Right forelimb (tissue), 1 donor: ENCODE measurements at regions not wholly inside any gene's neighbourhood (a gene's known extent, or its start where the extent isn't known, plus 50 kb on each side); places are given as distances from the start of the nearest gene placed in this dataset.

Experiments used
- DNase-seq: peaks from one replicate; pipeline ENCODE4 v3.0.0-alpha.2; 2018

GRCh38 chr5:52504584-52505240 is 283.0 kb upstream of the ITGA1 start:
- DNase-seq = no peak

- DNase-seq = no peak
These were observed 270.0 kb upstream of the ITGA1 start for GRCh38 chr5:52517667-52518066.

GRCh38 chr5:52520171-52520570 is 267.5 kb upstream of the ITGA1 start:
- no peak for DNase-seq

GRCh38 chr5:52521236-52521635 is 266.5 kb upstream of the ITGA1 start:
- DNase-seq = no peak

- no peak for DNase-seq
These were observed 264.0 kb upstream of the ITGA1 start for GRCh38 chr5:52523701-52524100.

GRCh38 chr5:52531105-52531504 is 256.6 kb upstream of the ITGA1 start:
- no peak for DNase-seq

- DNase-seq = no peak
These were observed 244.1 kb upstream of the ITGA1 start for GRCh38 chr5:52543594-52543993.

- no peak for DNase-seq
These were observed 243.0 kb upstream of the ITGA1 start for GRCh38 chr5:52544738-52545137.

GRCh38 chr5:52554293-52554692 is 233.4 kb upstream of the ITGA1 start:
- no peak for DNase-seq

- DNase-seq = no peak
These were observed 227.3 kb upstream of the ITGA1 start for GRCh38 chr5:52560366-52560765.

GRCh38 chr5:52562473-52562872 is 225.2 kb upstream of the ITGA1 start:
- no peak for DNase-seq

- DNase-seq = no peak
These were observed 223.1 kb upstream of the ITGA1 start for GRCh38 chr5:52564587-52564986.

GRCh38 chr5:52577546-52577945 is 210.2 kb upstream of the ITGA1 start:
- DNase-seq = no peak

GRCh38 chr5:52579391-52579790 is 208.3 kb upstream of the ITGA1 start:
- no peak for DNase-seq

- DNase-seq = no peak
These were observed 206.8 kb upstream of the ITGA1 start for GRCh38 chr5:52580921-52581320.

GRCh38 chr5:52582313-52582712 is 205.4 kb upstream of the ITGA1 start:
- DNase-seq = no peak

GRCh38 chr5:52587131-52587530 is 200.6 kb upstream of the ITGA1 start:
- no peak for DNase-seq

GRCh38 chr5:52597625-52598024 is 190.1 kb upstream of the ITGA1 start:
- no peak for DNase-seq

GRCh38 chr5:52598968-52599367 is 188.7 kb upstream of the ITGA1 start:
- no peak for DNase-seq

GRCh38 chr5:52603778-52604554 is 183.8 kb upstream of the ITGA1 start:
- DNase-seq = no peak

- no peak for DNase-seq
These were observed 182.1 kb upstream of the ITGA1 start for GRCh38 chr5:52605317-52606313.

- DNase-seq = no peak
These were observed 180.4 kb upstream of the ITGA1 start for GRCh38 chr5:52607227-52607824.

- no peak for DNase-seq
These were observed 167.4 kb upstream of the ITGA1 start for GRCh38 chr5:52620315-52620714.
